ENCODE measurements at regions not wholly inside any gene's neighbourhood (a gene's known extent, or its start where the extent isn't known, plus 50 kb on each side); places are given as distances from the start of the nearest gene placed in this dataset.
"Not testable (repeated sequence)": the region's sequence is repeated elsewhere in the genome, so short reads cannot be mapped to it uniquely, and the experiment has no call there.

GRCh38 chr6:111925296-111925695 lies 52.0 kb upstream of the FYN start:
- DNase-seq = no peak

GRCh38 chr6:111926731-111927302 lies 53.6 kb upstream of the FYN start:
- no peak for DNase-seq

GRCh38 chr6:111927321-111927720 lies 54.1 kb upstream of the FYN start:
- peak; percentile 57 for DNase-seq

- DNase-seq = no peak
Measured at GRCh38 chr6:111928139-111928538, 54.9 kb upstream of the FYN start.

GRCh38 chr6:111934611-111935010 lies 61.4 kb upstream of the FYN start:
- not testable (repeated sequence) for DNase-seq

- no peak for DNase-seq
Measured at GRCh38 chr6:111936718-111937117, 63.5 kb upstream of the FYN start.

- no peak for DNase-seq
Measured at GRCh38 chr6:111938710-111939109, 65.5 kb upstream of the FYN start.

GRCh38 chr6:111939902-111940301 lies 66.7 kb upstream of the FYN start:
- DNase-seq = no peak

- DNase-seq = no peak
Measured at GRCh38 chr6:111940801-111941200, 67.5 kb upstream of the FYN start.

- DNase-seq = no peak
Measured at GRCh38 chr6:111941686-111942330, 68.6 kb upstream of the FYN start.

- DNase-seq = no peak
Measured at GRCh38 chr6:111942561-111942960, 69.3 kb upstream of the FYN start.

GRCh38 chr6:111943266-111943665 lies 70.0 kb upstream of the FYN start:
- no peak for DNase-seq

- no peak for DNase-seq
Measured at GRCh38 chr6:111943726-111944125, 70.5 kb upstream of the FYN start.

- DNase-seq = no peak
Measured at GRCh38 chr6:111944541-111944940, 71.3 kb upstream of the FYN start.

GRCh38 chr6:111949546-111949945 lies 76.3 kb upstream of the FYN start:
- DNase-seq = no peak

- DNase-seq = not testable (repeated sequence)
Measured at GRCh38 chr6:111949984-111950383, 76.7 kb upstream of the FYN start.

GRCh38 chr6:111950661-111951496 lies 77.6 kb upstream of the FYN start:
- no peak for DNase-seq

- no peak for DNase-seq
Measured at GRCh38 chr6:111951497-111952085, 78.3 kb upstream of the FYN start.

GRCh38 chr6:111952274-111952673 lies 79.0 kb upstream of the FYN start:
- no peak for DNase-seq

GRCh38 chr6:111952821-111953540 lies 79.7 kb upstream of the FYN start:
- DNase-seq = no peak

- DNase-seq = no peak
Measured at GRCh38 chr6:111956098-111956497, 82.8 kb upstream of the FYN start.

GRCh38 chr6:111957623-111958315 lies 84.5 kb upstream of the FYN start:
- peak; percentile 87 for DNase-seq

All from NCI-H1436 treated with DMSO at 0.1 percent for 48 hours (cell line).